ENCODE measurements at regions not wholly inside any gene's neighbourhood (a gene's known extent, or its start where the extent isn't known, plus 50 kb on each side); places are given as distances from the start of the nearest gene placed in this dataset.

DNA sequence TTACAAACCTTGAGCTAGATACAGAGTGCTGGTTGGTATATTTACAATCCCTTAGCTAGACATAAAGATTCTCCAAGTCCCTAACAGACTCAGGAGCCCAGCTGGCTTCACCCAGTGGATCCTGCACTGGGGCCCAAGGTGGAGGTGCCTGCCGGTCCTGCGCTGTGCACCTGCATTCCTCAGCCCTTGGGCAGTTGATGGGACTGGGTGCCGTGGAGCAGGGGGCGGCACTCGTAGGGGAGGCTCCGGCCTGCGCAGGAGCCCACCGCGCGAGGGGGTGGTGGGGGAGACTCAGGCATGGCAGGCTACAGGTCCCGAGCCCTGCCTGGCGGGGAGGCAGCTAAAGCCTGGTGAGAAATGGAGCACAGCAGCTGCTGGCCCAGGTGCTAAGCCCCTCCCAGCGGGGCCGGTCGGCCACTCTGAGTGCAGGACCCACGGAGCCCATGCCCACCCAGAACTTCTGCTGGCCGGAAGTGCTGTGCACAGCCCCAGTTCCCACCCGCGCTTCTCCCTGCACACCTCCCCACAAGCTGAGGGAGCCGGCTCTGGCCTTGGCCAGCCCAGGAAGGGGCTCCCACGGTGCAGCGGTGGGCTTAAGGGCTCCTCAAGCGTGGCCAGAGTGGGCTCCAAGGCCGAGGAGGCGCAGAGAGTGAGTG lies 1464.7 kb downstream of the EFNA5 start:
- no peak for DNase-seq (ENCODE audit: low spot score)

DNA sequence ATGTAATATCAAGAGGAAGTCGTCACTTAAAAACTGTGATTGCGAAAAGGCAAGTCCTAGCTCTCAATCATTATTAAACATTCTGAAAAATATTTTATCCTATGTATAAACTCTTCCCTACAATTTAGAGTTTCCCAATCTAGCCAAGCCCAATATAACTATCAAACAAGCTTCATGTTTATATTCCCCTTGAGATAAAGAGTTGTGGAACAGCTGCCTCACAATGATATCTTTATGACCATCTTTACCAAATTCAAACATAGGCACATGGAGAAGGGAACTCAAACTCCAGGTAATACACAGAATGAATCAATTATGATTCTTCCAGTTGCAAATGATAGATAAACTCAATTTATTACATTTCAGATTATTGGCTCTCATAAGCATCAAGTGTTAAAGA lies 1468.7 kb downstream of the EFNA5 start:
- DNase-seq (ENCODE audit: low spot score): no peak

GRCh38 chr5:106200971-106201370 lies 1469.8 kb downstream of the EFNA5 start:
- DNase-seq (ENCODE audit: low spot score): no peak

GRCh38 chr5:106195679-106196474 lies 1474.9 kb downstream of the EFNA5 start:
- no peak for DNase-seq (ENCODE audit: low spot score)

GRCh38 chr5:106189121-106189809 lies 1481.5 kb downstream of the EFNA5 start:
- DNase-seq (ENCODE audit: low spot score): no peak

DNA sequence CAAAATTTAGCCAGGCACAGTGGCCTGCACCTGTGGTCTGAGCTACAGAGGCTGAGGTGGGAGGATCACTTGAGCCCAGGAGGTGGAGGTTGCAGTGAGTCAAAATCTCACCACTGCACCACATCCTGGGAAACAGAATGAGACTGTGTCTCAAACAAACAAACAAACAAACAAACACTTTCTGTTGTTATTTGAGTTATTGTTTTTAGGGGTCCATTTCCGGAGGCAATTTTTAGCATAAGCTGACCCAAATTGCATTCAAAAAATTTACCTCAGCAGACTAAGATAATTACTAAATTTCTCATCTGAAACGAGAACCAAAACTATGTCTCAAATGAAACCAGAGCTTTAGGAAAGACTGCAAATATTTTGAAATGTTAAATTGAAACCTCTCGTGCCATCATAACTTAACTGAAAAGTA lies 1485.1 kb downstream of the EFNA5 start:
- no peak for DNase-seq (ENCODE audit: low spot score)

GRCh38 chr5:106174903-106175302 lies 1495.8 kb downstream of the EFNA5 start:
- no peak for DNase-seq (ENCODE audit: low spot score)

- DNase-seq (ENCODE audit: low spot score): no peak
Measured at GRCh38 chr5:106172681-106173532, 1497.8 kb downstream of the EFNA5 start.

- DNase-seq (ENCODE audit: low spot score): no peak
Measured at GRCh38 chr5:106171708-106172107, 1499.0 kb downstream of the EFNA5 start.

DNA sequence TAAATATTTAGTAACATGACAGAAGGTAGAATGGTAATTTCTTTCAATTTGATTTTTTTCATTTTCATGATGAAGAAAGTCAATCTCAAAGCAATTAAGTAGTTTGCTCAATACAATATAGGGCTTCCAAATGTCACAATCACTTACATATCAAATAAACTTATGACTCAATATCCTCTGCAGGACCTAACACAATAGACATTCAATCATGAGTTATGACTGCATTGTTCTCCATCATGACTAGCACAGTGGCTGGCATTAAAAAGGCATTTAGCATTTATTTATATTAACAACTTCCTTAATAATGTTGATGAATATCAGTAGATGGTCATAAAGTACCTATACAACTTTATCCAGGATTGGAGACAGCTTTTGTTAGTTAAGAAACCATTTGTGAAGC lies 1499.6 kb downstream of the EFNA5 start:
- no peak for DNase-seq (ENCODE audit: low spot score)

DNA sequence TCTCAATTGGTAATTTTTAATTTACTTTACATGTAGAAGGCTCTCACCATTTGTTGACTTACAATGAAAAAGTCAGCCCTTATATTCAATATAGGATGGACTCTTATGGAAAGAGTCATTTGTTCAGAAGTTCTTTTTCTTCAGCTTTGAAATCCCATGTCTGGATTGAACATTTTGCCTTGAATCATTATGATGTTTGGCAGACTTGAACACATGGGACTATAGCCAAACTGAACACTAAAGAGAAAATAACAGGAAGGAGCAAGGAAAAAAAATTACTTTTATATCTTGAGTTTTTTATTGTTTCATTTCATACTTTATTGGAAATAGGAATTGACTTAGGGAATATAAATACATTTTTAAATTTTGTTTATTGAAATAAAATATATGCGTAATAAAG lies 1503.0 kb downstream of the EFNA5 start:
- DNase-seq (ENCODE audit: low spot score): no peak

GRCh38 chr5:106163233-106163632 lies 1507.5 kb downstream of the EFNA5 start:
- no peak for DNase-seq (ENCODE audit: low spot score)

- no peak for DNase-seq (ENCODE audit: low spot score)
Measured at GRCh38 chr5:106159616-106160015, 1511.1 kb downstream of the EFNA5 start.

GRCh38 chr5:106154280-106154716 lies 1516.4 kb downstream of the EFNA5 start:
- DNase-seq (ENCODE audit: low spot score): no peak

DNA sequence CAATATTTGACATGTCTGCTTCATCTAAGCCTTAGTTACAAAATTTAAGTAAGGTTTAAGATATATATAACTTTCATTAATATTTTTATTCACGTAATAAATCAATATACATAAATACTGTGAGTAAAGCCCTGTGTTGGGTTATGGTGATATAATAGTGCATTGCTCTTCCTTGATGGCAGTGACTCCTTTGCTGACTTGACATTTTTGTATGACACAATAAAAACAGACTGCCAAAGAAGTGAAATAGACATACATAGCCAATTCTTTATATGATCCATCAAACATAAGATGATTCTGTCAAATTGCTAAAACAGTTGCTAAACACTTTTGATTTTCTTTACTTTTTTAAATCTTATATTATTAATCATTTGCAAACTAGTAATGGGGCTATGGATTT lies 1518.2 kb downstream of the EFNA5 start:
- no peak for DNase-seq (ENCODE audit: low spot score)

GRCh38 chr5:106142116-106142515 lies 1528.6 kb downstream of the EFNA5 start:
- DNase-seq (ENCODE audit: low spot score): no peak

- DNase-seq (ENCODE audit: low spot score): no peak
Measured at GRCh38 chr5:106140101-106140500, 1530.6 kb downstream of the EFNA5 start.

GRCh38 chr5:106136061-106136460 lies 1534.7 kb downstream of the EFNA5 start:
- DNase-seq (ENCODE audit: low spot score): no peak

DNA sequence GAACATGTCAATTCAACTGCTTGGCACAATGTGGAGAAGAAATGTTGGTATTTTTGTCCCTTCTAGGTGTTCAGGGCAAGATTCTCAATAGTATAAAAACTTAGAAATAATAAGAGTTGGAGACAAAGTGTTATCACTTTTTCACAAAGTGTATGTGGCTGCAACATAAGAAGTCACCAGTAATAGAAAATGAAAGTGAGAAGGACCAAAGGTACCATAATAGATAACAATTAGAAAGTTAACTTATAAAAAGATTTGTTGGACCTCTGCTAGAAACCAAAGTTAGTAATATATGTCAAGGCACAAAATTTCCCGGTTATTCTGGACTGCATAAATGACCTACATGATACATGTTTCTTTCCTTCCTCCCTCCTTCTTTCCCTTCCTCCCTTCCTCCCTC lies 1535.3 kb downstream of the EFNA5 start:
- DNase-seq (ENCODE audit: low spot score): no peak

DNA sequence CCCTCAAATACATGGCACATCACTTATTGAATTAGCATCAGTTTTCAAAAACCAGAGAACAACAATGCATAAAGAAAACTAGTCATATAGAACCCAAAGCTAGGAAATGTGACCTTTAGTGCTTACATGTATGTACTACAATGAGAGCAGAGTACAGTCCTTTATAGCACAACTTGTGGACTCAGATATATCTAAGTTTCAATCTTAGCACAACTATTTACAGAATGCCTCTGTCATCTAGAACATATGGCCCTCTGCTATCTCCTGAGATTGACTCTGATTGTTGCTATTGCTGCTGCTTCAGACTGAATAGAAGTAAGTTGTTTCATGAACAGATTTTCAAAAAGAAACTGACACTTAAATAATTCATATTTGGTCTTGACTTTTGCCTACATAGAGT lies 1536.2 kb downstream of the EFNA5 start:
- DNase-seq (ENCODE audit: low spot score): no peak

GRCh38 chr5:106127985-106128384 lies 1542.8 kb downstream of the EFNA5 start:
- no peak for DNase-seq (ENCODE audit: low spot score)

DNA sequence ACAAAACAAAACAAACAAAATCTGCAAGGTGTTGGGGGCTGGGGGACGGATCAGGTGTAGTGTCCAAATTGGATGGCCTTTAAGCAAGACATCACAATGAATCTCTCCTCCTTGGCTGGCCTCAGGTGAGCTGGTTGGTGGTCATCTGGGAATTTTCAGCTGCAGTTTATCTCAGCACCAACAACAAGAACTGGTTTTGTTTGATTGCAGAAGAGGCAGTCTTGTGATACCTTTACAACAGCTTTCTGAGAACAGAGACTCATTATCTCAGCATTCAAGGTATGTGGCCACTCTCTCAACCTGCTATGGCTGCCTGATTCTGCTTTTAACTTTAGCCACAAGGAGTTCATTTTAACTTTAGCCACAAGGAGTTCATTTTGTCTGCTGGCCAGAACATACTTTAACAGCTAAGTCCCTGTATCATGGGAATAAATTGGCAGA lies 1543.4 kb downstream of the EFNA5 start:
- DNase-seq (ENCODE audit: low spot score): no peak
